HEK293 (cell line): ENCODE measurements at regions not wholly inside any gene's neighbourhood (a gene's known extent, or its start where the extent isn't known, plus 50 kb on each side); places are given as distances from the start of the nearest gene placed in this dataset.

ENCODE experiments used
- CTCF ChIA-PET: fragments of 350-600 bp; formaldehyde crosslinking; extraction: SDS; loops from one replicate; lab custom pipeline; 2021; ENCODE audit warnings: antibody characterized with exemption; lab: Yijun Ruan, JAX
- POLR2A ChIA-PET: fragments of 300-600 bp; formaldehyde crosslinking; extraction: SDS; loops from one replicate; lab custom pipeline; 2020; ENCODE audit warnings: antibody characterized with exemption, inconsistent platforms; lab: Yijun Ruan, JAX
- H3K27ac ChIP-seq: fragments of 200-500 bp; sonication (Bioruptor generic); 2 replicates; pipeline ENCODE4 v1.5.1; 2014; ENCODE audit warnings: low read depth, low read length, control low read depth, inconsistent platforms; ENCODE audit errors: extremely low read depth
- H3K36me3 ChIP-seq, 2 experiments: fragments of 200-500 bp in 1 of 2; sonication (Bioruptor generic) in 1 of 2; 1 replicate in 1 of 2; 2 replicates in 1 of 2; pipeline ENCODE4 v1.5.1; 2014 to 2017; ENCODE audit warnings: inconsistent platforms in 2 of 2, low read length in 2 of 2; ENCODE audit not compliant: control insufficient read depth in 2 of 2, insufficient read depth in 1 of 2
- H3K4me1 ChIP-seq: fragments of 200-500 bp; sonication (Bioruptor generic); 2 replicates; pipeline ENCODE4 v1.5.1; 2014; ENCODE audit warnings: mild to moderate bottlenecking, low read length, inconsistent platforms; ENCODE audit not compliant: control insufficient read depth, insufficient read depth
- H3K4me3 ChIP-seq: 2 replicates; pipeline ENCODE4 v1.5.1; 2011; ENCODE audit warnings: low read depth, mild to moderate bottlenecking, control low read depth, low read length, moderate library complexity
- H3K9me3 ChIP-seq: fragments of 200-500 bp; sonication (Bioruptor generic); 2 replicates; pipeline ENCODE4 v1.5.1; 2014; ENCODE audit warnings: low read depth, low read length, inconsistent platforms; ENCODE audit not compliant: control insufficient read depth, insufficient read depth
- HOXD13 ChIP-seq: sonication (generic); formaldehyde crosslinking; IDR thresholded peaks from 2 replicates; pipeline ENCODE4 v1.8.0; 2022; ENCODE audit warnings: missing genetic modification reagents, borderline replicate concordance
- TRIM28 ChIP-seq: IDR thresholded peaks from 2 replicates; pipeline ENCODE4 v1.6.1; 2011; ENCODE audit warnings: low read length, control low read depth, borderline replicate concordance
- ZNF133 ChIP-seq: fragments of 450-650 bp; formaldehyde crosslinking; IDR thresholded peaks from 2 replicates; pipeline ENCODE4 v1.5.1; 2016; ENCODE audit warnings: missing biosample characterization, missing genetic modification characterization
- ZNF214 ChIP-seq: fragments of 450-650 bp; formaldehyde crosslinking; IDR thresholded peaks from 2 replicates; pipeline ENCODE4 v1.5.1; 2017; ENCODE audit warnings: missing biosample characterization, mild to moderate bottlenecking, missing genetic modification characterization, borderline replicate concordance
- ZNF26 ChIP-seq: fragments of 450-650 bp; formaldehyde crosslinking; IDR thresholded peaks from 2 replicates; pipeline ENCODE4 v1.5.1; 2016; ENCODE audit warnings: missing biosample characterization, missing genetic modification characterization
- ZNF48 ChIP-seq: fragments of 450-650 bp; formaldehyde crosslinking; IDR thresholded peaks from 2 replicates; pipeline ENCODE4 v1.5.1; 2016; ENCODE audit warnings: missing biosample characterization, missing genetic modification characterization
- ZNF518A ChIP-seq: fragments of 450-650 bp; formaldehyde crosslinking; conservative IDR thresholded peaks from 2 replicates; pipeline ENCODE4 v1.5.1; 2016; ENCODE audit warnings: low read depth, missing biosample characterization, missing genetic modification characterization
- ZNF629 ChIP-seq: fragments of 450-650 bp; formaldehyde crosslinking; IDR thresholded peaks from 2 replicates; pipeline ENCODE4 v1.5.1; 2017; ENCODE audit warnings: missing biosample characterization, missing genetic modification characterization
- ZNF658 ChIP-seq: fragments of 450-650 bp; formaldehyde crosslinking; IDR thresholded peaks from 2 replicates; pipeline ENCODE4; 2016; ENCODE audit warnings: missing biosample characterization, missing genetic modification characterization
- ZSCAN16 ChIP-seq: fragments of 450-650 bp; formaldehyde crosslinking; IDR thresholded peaks from 2 replicates; pipeline ENCODE4 v1.5.1; 2016; ENCODE audit warnings: missing biosample characterization, missing genetic modification characterization
- TF ChIP-seq, protein P1 (sequence below): fragments of 450-650 bp; formaldehyde crosslinking; IDR thresholded peaks from 2 replicates; pipeline ENCODE4 v1.5.1; 2016; ENCODE audit warnings: missing biosample characterization, missing genetic modification characterization
- TF ChIP-seq, protein P2 (sequence below): fragments of 450-650 bp; formaldehyde crosslinking; IDR thresholded peaks from 2 replicates; pipeline ENCODE4 v1.5.1; 2016; ENCODE audit warnings: missing biosample characterization, missing genetic modification characterization, borderline replicate concordance

DNA sequence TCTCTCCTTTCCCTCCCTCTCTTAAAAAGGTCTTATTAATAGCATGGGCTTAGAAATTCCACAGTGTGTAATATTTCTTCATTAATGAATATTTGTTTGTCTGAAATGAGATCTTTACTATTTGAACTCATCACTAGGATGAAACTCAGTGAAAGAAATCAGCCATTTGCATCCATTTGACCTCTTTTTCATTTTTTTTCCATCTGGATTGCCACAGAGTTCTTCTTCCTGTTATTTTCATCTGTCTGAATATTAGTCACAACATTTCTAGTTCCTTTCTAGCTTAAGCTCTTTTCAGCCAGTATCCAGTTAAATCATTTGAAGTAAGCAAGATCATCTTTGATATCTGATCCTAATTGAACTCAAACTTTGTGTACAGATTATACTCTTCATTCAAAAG, 69.2 kb upstream of the PLS3 start:
- ChIA-PET CTCF (no interaction called here), POLR2A (no interaction called here)
- H3K36me3 ChIP-seq: no peaks in the 10 kb centered on the region
- no peaks in the 10 kb centered on the region for H3K4me1 ChIP-seq
- no peaks in the 10 kb centered on the region for H3K9me3 ChIP-seq
- no peak overlapping the region for H3K27ac ChIP-seq
- no peak for TF ChIP-seq ZNF658 (tag by site-specific recombination)
- no peak for TF ChIP-seq ZSCAN16 (tag by site-specific recombination)
- no peak for TF ChIP-seq HOXD13
- TF ChIP-seq ZNF518A (tag by site-specific recombination): no peak
- TF ChIP-seq, protein P1, sequence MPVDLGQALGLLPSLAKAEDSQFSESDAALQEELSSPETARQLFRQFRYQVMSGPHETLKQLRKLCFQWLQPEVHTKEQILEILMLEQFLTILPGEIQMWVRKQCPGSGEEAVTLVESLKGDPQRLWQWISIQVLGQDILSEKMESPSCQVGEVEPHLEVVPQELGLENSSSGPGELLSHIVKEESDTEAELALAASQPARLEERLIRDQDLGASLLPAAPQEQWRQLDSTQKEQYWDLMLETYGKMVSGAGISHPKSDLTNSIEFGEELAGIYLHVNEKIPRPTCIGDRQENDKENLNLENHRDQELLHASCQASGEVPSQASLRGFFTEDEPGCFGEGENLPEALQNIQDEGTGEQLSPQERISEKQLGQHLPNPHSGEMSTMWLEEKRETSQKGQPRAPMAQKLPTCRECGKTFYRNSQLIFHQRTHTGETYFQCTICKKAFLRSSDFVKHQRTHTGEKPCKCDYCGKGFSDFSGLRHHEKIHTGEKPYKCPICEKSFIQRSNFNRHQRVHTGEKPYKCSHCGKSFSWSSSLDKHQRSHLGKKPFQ (tag by site-specific recombination): no peak
- TF ChIP-seq ZNF48 (tag by site-specific recombination): no peak
- TF ChIP-seq ZNF133: no peak
- no peak for TF ChIP-seq ZNF214
- no peak for TF ChIP-seq ZNF26 (tag by site-specific recombination)
- no peak for TF ChIP-seq TRIM28
- TF ChIP-seq ZNF629: no peak
- TF ChIP-seq, protein P2, sequence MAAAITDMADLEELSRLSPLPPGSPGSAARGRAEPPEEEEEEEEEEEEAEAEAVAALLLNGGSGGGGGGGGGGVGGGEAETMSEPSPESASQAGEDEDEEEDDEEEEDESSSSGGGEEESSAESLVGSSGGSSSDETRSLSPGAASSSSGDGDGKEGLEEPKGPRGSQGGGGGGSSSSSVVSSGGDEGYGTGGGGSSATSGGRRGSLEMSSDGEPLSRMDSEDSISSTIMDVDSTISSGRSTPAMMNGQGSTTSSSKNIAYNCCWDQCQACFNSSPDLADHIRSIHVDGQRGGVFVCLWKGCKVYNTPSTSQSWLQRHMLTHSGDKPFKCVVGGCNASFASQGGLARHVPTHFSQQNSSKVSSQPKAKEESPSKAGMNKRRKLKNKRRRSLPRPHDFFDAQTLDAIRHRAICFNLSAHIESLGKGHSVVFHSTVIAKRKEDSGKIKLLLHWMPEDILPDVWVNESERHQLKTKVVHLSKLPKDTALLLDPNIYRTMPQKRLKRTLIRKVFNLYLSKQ (tag by site-specific recombination): no peak
- no peak overlapping the region for H3K4me3 ChIP-seq

GRCh38 chrX:115493015-115493414, 68.0 kb upstream of the PLS3 start:
- TF ChIP-seq ZNF629 (no peak), ZNF518A (tag by site-specific recombination) (no peak)
- TF ChIP-seq, all 188 proteins: peak for 0
- no peaks in the 10 kb centered on the region for H3K9me3 ChIP-seq
- H3K4me1 ChIP-seq: no peaks in the 10 kb centered on the region
- H3K36me3 ChIP-seq: no peaks in the 10 kb centered on the region
- ChIA-PET CTCF (interaction anchor here (0.6 kb wide), 1 partner anchor 30 kb away, joined by 5 read pairs; no protein-coding TSS in a partner anchor), POLR2A (no interaction called here)
- no peak overlapping the region for H3K27ac ChIP-seq
- no peak overlapping the region for H3K4me3 ChIP-seq
